NT2/D1 (cell line): ENCODE measurements at regions not wholly inside any gene's neighbourhood (a gene's known extent, or its start where the extent isn't known, plus 50 kb on each side); places are given as distances from the start of the nearest gene placed in this dataset.

Source experiments
- SUZ12 ChIP-seq: IDR thresholded peaks from 2 replicates; pipeline ENCODE4 v1.6.1; 2011; ENCODE audit not compliant: insufficient read length, insufficient read depth; ENCODE audit errors: extremely low read depth
- YY1 ChIP-seq: IDR thresholded peaks from 2 replicates; pipeline ENCODE4 v1.6.1; 2011; ENCODE audit not compliant: insufficient read length, insufficient read depth

DNA sequence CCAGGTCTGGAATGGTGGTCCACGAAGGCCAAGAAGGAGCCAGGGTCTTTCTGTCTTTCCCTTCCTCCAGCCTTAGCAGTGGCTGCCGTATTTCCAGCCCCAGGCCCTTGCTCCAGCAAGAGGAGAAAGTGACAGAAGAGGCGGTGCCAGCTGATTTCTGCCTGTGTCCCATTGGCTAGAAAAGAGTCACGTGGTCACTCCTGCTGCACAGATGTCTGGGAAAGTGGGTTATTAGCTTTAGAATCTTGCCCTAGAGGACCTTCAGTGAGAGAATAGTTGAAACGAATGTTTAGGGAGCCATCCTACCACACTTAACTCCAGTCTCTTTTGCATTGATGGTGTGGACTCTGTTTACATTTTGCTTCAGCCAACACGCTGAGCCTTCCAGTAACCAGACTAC, 99.3 kb upstream of the BCOR start:
- TF ChIP-seq SUZ12 (no peak), YY1 (no peak)
